ENCODE measurements at regions not wholly inside any gene's neighbourhood (a gene's known extent, or its start where the extent isn't known, plus 50 kb on each side); places are given as distances from the start of the nearest gene placed in this dataset.

DNA sequence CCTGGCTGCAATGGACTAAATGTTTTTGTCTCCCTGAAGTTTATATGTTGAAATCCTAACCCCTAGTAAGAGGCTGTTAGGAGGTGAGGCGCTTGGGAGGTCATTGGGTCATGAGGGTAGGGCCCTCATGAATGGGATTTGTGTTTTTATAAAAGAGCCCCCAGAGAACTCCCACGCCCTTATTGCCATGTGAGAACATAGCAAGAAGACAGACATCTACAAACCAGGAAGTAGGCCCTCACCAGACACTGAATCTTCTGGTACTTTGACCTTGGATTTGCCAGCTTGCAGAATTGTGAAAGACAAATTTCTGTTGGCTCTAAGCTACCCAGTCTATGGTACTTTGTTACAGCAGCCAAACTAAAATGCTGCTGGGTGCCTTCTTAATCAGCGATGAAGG lies 96.1 kb upstream of the SPATA13 start:
- DNase-seq: no peak
- Histone ChIP-seq H2AFZ (ENCODE audit: insufficient read depth, low read depth, low read length, poor library complexity, severe bottlenecking) (no peak overlapping the region), H3K9ac (ENCODE audit: low read length) (no peak overlapping the region), H3K79me2 (ENCODE audit: control insufficient read depth, insufficient read depth, low read length) (no peaks in the 10 kb centered on the region), H3K27me3 (replicated peaks in 1 of 4; ENCODE audit: control extremely low read depth in 1 of 4, control insufficient read depth in 3 of 4, insufficient read depth in 4 of 4, low read length in 3 of 4) (no peaks in the 10 kb centered on the region), H3K9me3 (ENCODE audit: control extremely low read depth in 1 of 3, control insufficient read depth in 2 of 3, insufficient read depth in 1 of 3, low read length in 2 of 3) (no peaks in the 10 kb centered on the region), H3K4me1 (ENCODE audit: control insufficient read depth in 2 of 2, insufficient read depth in 2 of 2, low read length in 2 of 2) (no peaks in the 10 kb centered on the region), H3K36me3 (replicated peaks in 1 of 2; ENCODE audit: control extremely low read depth in 1 of 2, control insufficient read depth in 1 of 2, extremely low read depth in 1 of 2, insufficient read depth in 2 of 2, low read length in 1 of 2) (no peaks in the 10 kb centered on the region), H3K4me3 (ENCODE audit: control extremely low read depth in 1 of 5, extremely low read depth in 1 of 5, insufficient read depth in 1 of 5, low read depth in 2 of 5, low read length in 4 of 5) (no peak overlapping the region), H4K20me1 (ENCODE audit: control insufficient read depth, insufficient read depth, low read length, poor library complexity, severe bottlenecking) (no peaks in the 10 kb centered on the region), H3K4me2 (replicated peaks; ENCODE audit: low read depth, low read length, poor library complexity, severe bottlenecking) (no peak overlapping the region), H3K27ac (ENCODE audit: low read length in 2 of 2) (no peak overlapping the region)
- TF ChIP-seq CTCF (IDR thresholded peaks at IDR 0.05): no peak
- TF ChIP-seq EZH2 (IDR thresholded peaks at IDR 0.05; ENCODE audit: borderline replicate concordance, insufficient read depth, low read depth, low read length, poor library complexity, severe bottlenecking): no peak
- intact Hi-C loops (cut with micrococcal nuclease): no loop called here
- no CpG with 5 or more reads among the region's 3 CpGs for WGBS (ENCODE audit: insufficient coverage)
- Mint-ChIP-seq H3K4me1 (no peaks in the 10 kb centered on the region), H3K27me3 (peaks cover 29% of the 10 kb centered on the region), H3K4me3 (no peak overlapping the region), H3K27ac (no peak overlapping the region), H3K9me3 (ENCODE audit: insufficient read depth) (no peaks in the 10 kb centered on the region)
- POLR2A ChIA-PET: no interaction called here
- ATAC-seq (ENCODE audit: low read depth): no peak
- CTCF ChIA-PET: interaction anchor here (2.0 kb wide), 1 partner anchor 11 kb away, joined by 8 read pairs; no protein-coding TSS in a partner anchor

DNA sequence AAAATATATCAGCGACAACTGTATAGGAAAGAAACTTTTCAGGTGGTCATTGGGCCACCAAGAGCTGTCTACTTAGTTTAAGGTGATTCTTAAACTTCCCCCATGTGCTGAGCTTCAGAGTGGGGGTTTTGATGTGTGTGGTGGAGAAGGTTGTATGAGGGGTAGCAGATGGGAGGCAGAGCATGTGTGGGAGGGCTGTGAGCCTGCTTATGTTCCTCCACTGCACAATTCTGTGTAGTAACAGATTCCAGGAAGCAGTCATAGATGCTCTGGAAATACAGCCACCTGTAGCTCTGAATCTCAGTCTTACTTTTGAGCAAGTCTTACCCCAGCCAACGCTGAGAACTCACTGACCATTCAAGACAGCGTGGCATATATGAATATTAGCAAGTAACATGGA lies 95.3 kb upstream of the SPATA13 start:
- Mint-ChIP-seq H3K4me1 (no peaks in the 10 kb centered on the region), H3K27me3 (peaks cover 32% of the 10 kb centered on the region), H3K27ac (no peak overlapping the region), H3K9me3 (ENCODE audit: insufficient read depth) (no peaks in the 10 kb centered on the region), H3K4me3 (no peak overlapping the region)
- Histone ChIP-seq H3K4me3 (ENCODE audit: control extremely low read depth in 1 of 5, extremely low read depth in 1 of 5, insufficient read depth in 1 of 5, low read depth in 2 of 5, low read length in 4 of 5) (no peak overlapping the region), H4K20me1 (ENCODE audit: control insufficient read depth, insufficient read depth, low read length, poor library complexity, severe bottlenecking) (no peaks in the 10 kb centered on the region), H3K27ac (ENCODE audit: low read length in 2 of 2) (no peak overlapping the region), H3K9me3 (ENCODE audit: control extremely low read depth in 1 of 3, control insufficient read depth in 2 of 3, insufficient read depth in 1 of 3, low read length in 2 of 3) (no peaks in the 10 kb centered on the region), H3K79me2 (ENCODE audit: control insufficient read depth, insufficient read depth, low read length) (no peaks in the 10 kb centered on the region), H3K4me2 (replicated peaks; ENCODE audit: low read depth, low read length, poor library complexity, severe bottlenecking) (no peak overlapping the region), H3K36me3 (replicated peaks in 1 of 2; ENCODE audit: control extremely low read depth in 1 of 2, control insufficient read depth in 1 of 2, extremely low read depth in 1 of 2, insufficient read depth in 2 of 2, low read length in 1 of 2) (no peaks in the 10 kb centered on the region), H3K4me1 (ENCODE audit: control insufficient read depth in 2 of 2, insufficient read depth in 2 of 2, low read length in 2 of 2) (no peaks in the 10 kb centered on the region), H2AFZ (ENCODE audit: insufficient read depth, low read depth, low read length, poor library complexity, severe bottlenecking) (no peak overlapping the region), H3K9ac (ENCODE audit: low read length) (no peak overlapping the region), H3K27me3 (replicated peaks in 1 of 4; ENCODE audit: control extremely low read depth in 1 of 4, control insufficient read depth in 3 of 4, insufficient read depth in 4 of 4, low read length in 3 of 4) (no peaks in the 10 kb centered on the region)
- TF ChIP-seq CTCF (IDR thresholded peaks at IDR 0.05) (no peak), EZH2 (IDR thresholded peaks at IDR 0.05; ENCODE audit: borderline replicate concordance, insufficient read depth, low read depth, low read length, poor library complexity, severe bottlenecking) (no peak)
- WGBS (ENCODE audit: insufficient coverage): no CpG with 5 or more reads among the region's 3 CpGs
- DNase-seq (no peak), ATAC-seq (ENCODE audit: low read depth) (no peak)
- intact Hi-C loops (cut with micrococcal nuclease): no loop called here
- ChIA-PET CTCF (no interaction called here), POLR2A (no interaction called here)
